ENCODE measurements at regions not wholly inside any gene's neighbourhood (a gene's known extent, or its start where the extent isn't known, plus 50 kb on each side); places are given as distances from the start of the nearest gene placed in this dataset.

GRCh38 chr20:61106438-61106837 is 145.6 kb upstream of the CDH4 start:
- TF ChIP-seq USF2 (IDR thresholded peaks at IDR 0.05; ENCODE audit: low read length) (no peak), CTCF (IDR thresholded peaks at IDR 0.05; ENCODE audit: control extremely low read depth in 1 of 3, insufficient read depth in 1 of 3, low read depth in 1 of 3, low read length in 3 of 3) (no peak), RNF2 (IDR thresholded peaks at IDR 0.05; ENCODE audit: borderline replicate concordance, low read depth, low read length, missing control alignments, poor library complexity, severe bottlenecking) (no peak)

All from H1 (cell line).